Upper lobe of right lung (tissue), 1 donor: ENCODE measurements at regions not wholly inside any gene's neighbourhood (a gene's known extent, or its start where the extent isn't known, plus 50 kb on each side); places are given as distances from the start of the nearest gene placed in this dataset.
A peak's percentile ranks its signal among the peaks of the same experiment; 100 is the strongest.
"Not testable (repeated sequence)": the region's sequence is repeated elsewhere in the genome, so short reads cannot be mapped to it uniquely, and the experiment has no call there.

Experiments
- ATAC-seq: fragments of 200-7000 bp; cut with Tn5 transposase; one replicate; pipeline ENCODE4 v1.9.1; 2020; ENCODE audit warnings: mild to moderate bottlenecking, moderate library complexity
- DNase-seq: peaks from one replicate; pipeline ENCODE4 v3.0.0-alpha.2; 2020
- H3K27ac ChIP-seq: fragments of 200-600 bp; one replicate; pipeline ENCODE4 v1.8.0; 2022
- H3K27me3 ChIP-seq: fragments of 200-600 bp; one replicate; pipeline ENCODE4 v1.8.0; 2022; ENCODE audit warnings: mild to moderate bottlenecking
- H3K36me3 ChIP-seq: fragments of 200-600 bp; one replicate; pipeline ENCODE4 v1.8.0; 2022
- H3K4me1 ChIP-seq: fragments of 200-600 bp; one replicate; pipeline ENCODE4 v1.8.0; 2022
- H3K4me3 ChIP-seq: fragments of 200-600 bp; one replicate; pipeline ENCODE4 v1.8.0; 2022; ENCODE audit warnings: mild to moderate bottlenecking
- H3K9me3 ChIP-seq: fragments of 200-600 bp; one replicate; pipeline ENCODE4 v1.8.0; 2022
- intact Hi-C: fragments of 100-400 bp; cut with DNase I; formaldehyde crosslinking; loops from one replicate; pipeline ENCODE4 v1.11.0; 2022
- TF ChIP-seq, protein P1 (sequence below): fragments of 200-600 bp; IDR thresholded peaks from one replicate; pipeline ENCODE4 v1.8.0; 2022; ENCODE audit warnings: antibody characterized with exemption
- donor health status: DM: no; HTN: yes; CAD: no; lungs with severe emphysema.

DNA sequence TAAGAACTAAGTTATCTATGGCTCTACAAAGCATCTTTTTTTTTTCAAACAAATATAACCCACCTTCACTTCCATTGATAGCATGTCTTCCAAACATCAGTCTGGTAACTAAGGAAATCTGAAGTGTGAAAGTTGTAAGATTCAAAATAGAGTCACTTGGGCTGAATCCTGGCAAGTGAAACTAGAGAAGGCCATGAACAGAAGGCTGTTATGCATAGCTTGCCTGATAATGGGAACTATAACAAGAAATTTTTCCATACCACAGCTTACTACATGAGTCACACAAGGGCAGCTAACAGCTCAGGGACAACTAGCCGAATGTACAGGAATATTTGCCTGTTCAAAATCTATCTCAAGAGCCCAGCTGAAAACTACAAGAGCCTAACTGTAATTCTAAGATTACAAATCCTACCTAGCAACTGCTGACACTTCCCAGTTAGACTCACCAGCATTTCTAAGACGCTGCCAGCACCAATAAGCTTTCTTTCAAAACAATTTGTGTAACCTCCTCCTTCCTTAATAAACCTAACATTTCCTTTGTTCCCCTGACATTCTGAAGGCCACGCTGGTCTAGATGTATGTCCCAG, 1066.5 kb downstream of the PLOD2 start:
- no peak for DNase-seq
- peak; percentile 79 for ATAC-seq
- no peak overlapping the region for H3K4me3 ChIP-seq
- no peaks in the 10 kb centered on the region for H3K27me3 ChIP-seq
- TF ChIP-seq, protein P1, sequence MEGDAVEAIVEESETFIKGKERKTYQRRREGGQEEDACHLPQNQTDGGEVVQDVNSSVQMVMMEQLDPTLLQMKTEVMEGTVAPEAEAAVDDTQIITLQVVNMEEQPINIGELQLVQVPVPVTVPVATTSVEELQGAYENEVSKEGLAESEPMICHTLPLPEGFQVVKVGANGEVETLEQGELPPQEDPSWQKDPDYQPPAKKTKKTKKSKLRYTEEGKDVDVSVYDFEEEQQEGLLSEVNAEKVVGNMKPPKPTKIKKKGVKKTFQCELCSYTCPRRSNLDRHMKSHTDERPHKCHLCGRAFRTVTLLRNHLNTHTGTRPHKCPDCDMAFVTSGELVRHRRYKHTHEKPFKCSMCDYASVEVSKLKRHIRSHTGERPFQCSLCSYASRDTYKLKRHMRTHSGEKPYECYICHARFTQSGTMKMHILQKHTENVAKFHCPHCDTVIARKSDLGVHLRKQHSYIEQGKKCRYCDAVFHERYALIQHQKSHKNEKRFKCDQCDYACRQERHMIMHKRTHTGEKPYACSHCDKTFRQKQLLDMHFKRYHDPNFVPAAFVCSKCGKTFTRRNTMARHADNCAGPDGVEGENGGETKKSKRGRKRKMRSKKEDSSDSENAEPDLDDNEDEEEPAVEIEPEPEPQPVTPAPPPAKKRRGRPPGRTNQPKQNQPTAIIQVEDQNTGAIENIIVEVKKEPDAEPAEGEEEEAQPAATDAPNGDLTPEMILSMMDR = no peak
- H3K27ac ChIP-seq = no peak overlapping the region
- intact Hi-C loops = no loop called here
- H3K36me3 ChIP-seq = no peaks in the 10 kb centered on the region
- H3K9me3 ChIP-seq = no peaks in the 10 kb centered on the region
- H3K4me1 ChIP-seq = no peaks in the 10 kb centered on the region

DNA sequence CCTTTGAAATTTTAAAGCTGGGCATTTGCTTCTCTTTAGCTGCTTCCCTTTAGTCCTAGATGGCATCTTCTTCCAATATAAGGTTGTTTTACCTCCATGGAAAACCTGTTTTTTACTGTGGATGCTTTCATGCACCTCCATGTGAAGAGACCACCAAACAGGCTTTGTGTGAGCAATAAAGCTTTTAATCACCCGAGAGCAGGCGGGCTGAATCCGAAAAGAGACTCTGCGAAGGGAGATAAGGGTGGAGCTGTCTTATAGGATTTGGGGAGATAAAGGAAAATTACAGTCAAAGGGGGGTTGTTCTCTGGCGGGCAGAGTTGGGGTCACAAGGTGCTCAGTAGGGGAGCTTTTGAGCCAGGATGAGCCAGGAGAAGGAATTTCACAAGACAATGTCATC, 1049.8 kb downstream of the PLOD2 start:
- DNase-seq, H3K4me3 ChIP-seq, intact Hi-C loops, H3K36me3 ChIP-seq, H3K27me3 ChIP-seq, H3K4me1 ChIP-seq, H3K9me3 ChIP-seq, ATAC-seq, H3K27ac ChIP-seq: not testable (repeated sequence)

DNA sequence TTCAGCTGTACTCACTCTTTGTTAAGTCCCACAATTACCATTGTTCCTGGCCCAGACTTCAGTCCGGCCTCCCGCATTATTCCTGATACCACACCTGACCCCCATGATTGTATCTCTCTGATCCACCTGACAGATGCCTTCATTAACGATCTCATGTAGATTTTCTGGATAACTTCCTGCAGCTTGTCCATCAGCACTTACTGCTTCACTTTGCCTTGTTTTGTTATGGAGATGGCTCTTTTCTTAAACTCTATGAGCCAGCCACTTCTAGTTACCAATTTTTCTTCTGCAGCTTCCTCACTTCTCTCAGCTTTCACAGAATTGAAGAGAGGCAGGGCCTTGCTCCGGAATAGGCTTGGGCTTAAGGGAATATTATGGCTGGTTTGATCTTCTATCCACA, 1044.2 kb downstream of the PLOD2 start:
- no peaks in the 10 kb centered on the region for H3K36me3 ChIP-seq
- H3K9me3 ChIP-seq = no peaks in the 10 kb centered on the region
- no peak overlapping the region for H3K4me3 ChIP-seq
- H3K27ac ChIP-seq = no peak overlapping the region
- intact Hi-C loops = no loop called here
- H3K27me3 ChIP-seq = no peaks in the 10 kb centered on the region
- DNase-seq (no peak), ATAC-seq (no peak)
- TF ChIP-seq, protein P1 = no peak
- no peaks in the 10 kb centered on the region for H3K4me1 ChIP-seq

DNA sequence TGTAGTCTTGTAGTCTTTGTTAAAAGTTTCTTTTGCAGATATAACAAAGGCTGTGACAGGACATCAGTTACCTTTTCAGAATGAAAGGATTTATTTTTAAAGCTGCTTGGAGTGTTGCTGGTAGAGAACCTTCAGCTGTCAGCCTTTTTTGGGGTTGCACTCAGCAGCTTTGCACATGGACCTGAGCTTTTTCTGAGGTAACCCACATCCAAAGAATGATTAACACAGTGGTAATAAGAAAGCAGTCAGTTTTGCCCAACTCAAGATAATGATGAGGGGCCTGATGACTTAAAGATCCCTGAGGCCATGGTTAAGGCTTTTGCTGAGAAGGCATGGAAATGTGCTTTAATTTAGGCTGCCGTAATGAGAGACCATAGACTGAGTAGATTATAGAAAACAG, 1042.7 kb downstream of the PLOD2 start:
- Histone ChIP-seq H3K4me3 (no peak overlapping the region), H3K27ac (no peak overlapping the region), H3K4me1 (no peaks in the 10 kb centered on the region), H3K27me3 (no peaks in the 10 kb centered on the region), H3K36me3 (no peaks in the 10 kb centered on the region), H3K9me3 (no peaks in the 10 kb centered on the region)
- ATAC-seq (no peak), DNase-seq (no peak)
- TF ChIP-seq, protein P1 = no peak
- intact Hi-C loops = no loop called here

DNA sequence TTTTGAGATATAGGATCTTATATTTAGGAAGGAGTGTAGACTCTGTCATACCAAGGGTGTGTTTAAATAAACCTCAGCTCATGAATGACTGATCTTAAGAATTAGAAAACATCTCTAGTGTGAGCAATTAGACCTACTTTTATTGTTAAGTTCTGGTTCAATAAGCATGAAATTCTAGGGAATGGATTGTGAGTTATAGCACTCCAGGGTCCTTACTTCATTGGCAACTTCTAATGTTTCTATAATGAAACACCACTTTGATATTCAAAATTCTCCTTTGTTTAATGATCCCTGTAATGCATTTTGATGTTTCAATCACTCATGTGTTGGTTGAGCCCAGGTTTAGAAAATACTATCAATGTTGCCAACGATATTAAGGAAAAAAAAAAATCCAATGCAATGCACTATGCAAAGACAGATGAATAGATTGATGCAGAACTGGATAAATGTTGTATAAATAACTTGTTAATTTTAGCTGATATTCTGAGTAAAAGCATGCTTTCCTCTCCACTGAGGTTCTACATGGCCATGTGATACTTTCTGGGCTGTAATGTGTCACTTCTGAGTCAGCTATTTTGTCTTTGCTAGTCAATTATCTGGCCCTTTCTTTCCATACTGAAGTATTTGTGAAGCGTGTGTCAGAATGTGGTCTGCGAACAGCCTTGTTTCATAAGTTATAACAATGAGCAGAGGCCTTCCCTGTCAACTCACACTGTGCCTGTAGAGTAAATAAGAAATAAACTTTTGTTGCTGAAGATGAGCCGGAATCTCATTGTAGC, 1035.9 kb downstream of the PLOD2 start:
- ATAC-seq = no peak
- TF ChIP-seq, protein P1 = no peak
- no peak for DNase-seq
- H3K27ac ChIP-seq = no peak overlapping the region
- no peaks in the 10 kb centered on the region for H3K4me1 ChIP-seq
- intact Hi-C loops = no loop called here
- H3K27me3 ChIP-seq = no peaks in the 10 kb centered on the region
- H3K4me3 ChIP-seq = no peak overlapping the region
- H3K9me3 ChIP-seq = no peaks in the 10 kb centered on the region
- H3K36me3 ChIP-seq = no peaks in the 10 kb centered on the region

DNA sequence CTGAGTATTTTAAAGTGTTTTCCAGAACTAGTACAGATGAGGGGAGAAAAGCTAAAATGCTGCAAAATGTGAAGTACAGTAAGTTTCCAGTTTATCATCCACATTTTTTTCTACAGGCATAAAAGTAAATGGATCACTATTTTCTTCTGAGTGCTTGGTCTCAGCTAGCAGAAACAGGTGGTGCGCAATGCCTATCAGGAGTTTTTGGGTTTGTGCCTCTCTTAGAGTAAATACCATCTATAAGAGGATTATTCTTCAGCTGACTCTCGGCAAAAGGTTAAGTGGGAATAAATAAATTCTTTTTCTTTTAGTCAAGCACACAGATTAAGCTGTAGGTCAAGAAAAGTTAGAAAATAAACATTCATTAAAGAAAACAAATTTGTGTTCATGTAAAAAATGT, 1027.7 kb downstream of the PLOD2 start:
- H3K36me3 ChIP-seq = no peaks in the 10 kb centered on the region
- H3K4me3 ChIP-seq = no peak overlapping the region
- ATAC-seq = no peak
- no peaks in the 10 kb centered on the region for H3K27me3 ChIP-seq
- no peak overlapping the region for H3K27ac ChIP-seq
- no peak for DNase-seq
- no peaks in the 10 kb centered on the region for H3K4me1 ChIP-seq
- intact Hi-C loops = no loop called here
- H3K9me3 ChIP-seq = no peaks in the 10 kb centered on the region
- TF ChIP-seq, protein P1 = no peak
